MCF 10A (cell line): ENCODE measurements at regions not wholly inside any gene's neighbourhood (a gene's known extent, or its start where the extent isn't known, plus 50 kb on each side); places are given as distances from the start of the nearest gene placed in this dataset.

Experiments
- BruUV-seq: library from RNA; stranded (reverse); fragments of 400-500 nt; replicated peaks from 2 replicates; lab custom pipeline; 2021; lab: Mats Ljungman, UMichigan
- CTCF ChIA-PET: fragments of 300-600 bp; sonication (Branson Sonifier 250); formaldehyde crosslinking; extraction: SDS; loops from one replicate; lab custom pipeline; 2021; ENCODE audit warnings: antibody characterized with exemption, inconsistent platforms; lab: Yijun Ruan, JAX
- POLR2A ChIA-PET: fragments of 300-600, 350-650 bp; sonication (Branson Sonifier 250); formaldehyde crosslinking; extraction: SDS; loops from one replicate; lab custom pipeline; 2020; ENCODE audit warnings: antibody characterized with exemption, inconsistent platforms; lab: Yijun Ruan, JAX
- DNase-seq: peaks from one replicate; pipeline ENCODE4 v3.0.0-alpha.2; 2018; ENCODE audit not compliant: unreplicated experiment
- H3K27ac Mint-ChIP-seq: one replicate; pipeline ENCODE4 v1.8.0; 2022; ENCODE audit warnings: mild to moderate bottlenecking, low read depth, mixed read lengths; ENCODE audit not compliant: unreplicated experiment
- H3K27me3 Mint-ChIP-seq: one replicate; pipeline ENCODE4 v1.8.0; 2022; ENCODE audit warnings: mixed read lengths; ENCODE audit not compliant: insufficient read depth, unreplicated experiment
- H3K36me3 Mint-ChIP-seq: one replicate; pipeline ENCODE4 v1.8.0; 2022; ENCODE audit warnings: mild to moderate bottlenecking, moderate library complexity, mixed read lengths; ENCODE audit not compliant: insufficient read depth, unreplicated experiment
- H3K4me1 Mint-ChIP-seq: one replicate; pipeline ENCODE4 v1.8.0; 2022; ENCODE audit warnings: mixed read lengths; ENCODE audit not compliant: insufficient read depth, unreplicated experiment
- H3K4me3 Mint-ChIP-seq: one replicate; pipeline ENCODE4 v1.8.0; 2022; ENCODE audit warnings: mild to moderate bottlenecking, moderate library complexity, mixed read lengths; ENCODE audit not compliant: unreplicated experiment
- H3K9me3 Mint-ChIP-seq: one replicate; pipeline ENCODE4 v1.8.0; 2022; ENCODE audit warnings: mixed read lengths; ENCODE audit not compliant: unreplicated experiment
- CTCF ChIP-seq: fragments of 200-600 bp; IDR thresholded peaks from one replicate; pipeline ENCODE4 v1.8.0; 2022; ENCODE audit warnings: antibody characterized with exemption, mild to moderate bottlenecking; ENCODE audit not compliant: unreplicated experiment
- intact Hi-C: fragments of 100-400 bp; cut with micrococcal nuclease; formaldehyde crosslinking; loops from 2 replicates; pipeline ENCODE4 v1.14.1; 2022

GRCh38 chr1:30310966-30311742 lies 412.2 kb downstream of the MATN1 start:
- Mint-ChIP-seq H3K9me3 (no peaks in the 10 kb centered on the region), H3K36me3 (no peaks in the 10 kb centered on the region), H3K4me1 (no peaks in the 10 kb centered on the region), H3K27me3 (peaks cover 58% of the 10 kb centered on the region), H3K27ac (no peak overlapping the region), H3K4me3 (no peak overlapping the region)
- TF ChIP-seq CTCF: no peak
- no peak for DNase-seq
- intact Hi-C loops: no loop called here
- POLR2A ChIA-PET: no interaction called here
- CTCF ChIA-PET: interaction anchor here (0.7 to 1.4 kb wide), 3 partner anchors 69 to 262 kb away, joined by 3 read pairs; no protein-coding TSS in a partner anchor
- BruUV-seq: no TSS peak

- Mint-ChIP-seq H3K27ac (no peak overlapping the region), H3K4me3 (no peak overlapping the region), H3K36me3 (peaks cover 5% of the 10 kb centered on the region), H3K9me3 (no peaks in the 10 kb centered on the region), H3K4me1 (no peaks in the 10 kb centered on the region), H3K27me3 (peaks cover 59% of the 10 kb centered on the region)
- intact Hi-C loops: no loop called here
- no TSS peak for BruUV-seq
- CTCF ChIA-PET: no interaction called here
- POLR2A ChIA-PET: interaction anchor here (0.5 kb wide), 1 partner anchor 9 kb away, joined by 3 read pairs; no protein-coding TSS in a partner anchor
- TF ChIP-seq CTCF: no peak
- no peak for DNase-seq
Observed at GRCh38 chr1:30307182-30307581, 416.2 kb downstream of the MATN1 start.

GRCh38 chr1:30305519-30305918 lies 417.9 kb downstream of the MATN1 start:
- TF ChIP-seq CTCF: no peak
- H3K36me3 Mint-ChIP-seq: peaks cover 5% of the 10 kb centered on the region
- H3K27me3 Mint-ChIP-seq: peaks cover 71% of the 10 kb centered on the region
- POLR2A ChIA-PET: interaction anchor here (0.6 kb wide), 1 partner anchor 12 kb away, joined by 3 read pairs; no protein-coding TSS in a partner anchor
- H3K9me3 Mint-ChIP-seq: no peaks in the 10 kb centered on the region
- CTCF ChIA-PET: no interaction called here
- BruUV-seq: no TSS peak
- no peak for DNase-seq
- H3K27ac Mint-ChIP-seq: no peak overlapping the region
- H3K4me1 Mint-ChIP-seq: no peaks in the 10 kb centered on the region
- intact Hi-C loops: no loop called here
- no peak overlapping the region for H3K4me3 Mint-ChIP-seq

GRCh38 chr1:30305061-30305460 lies 418.3 kb downstream of the MATN1 start:
- DNase-seq: no peak
- no peak for TF ChIP-seq CTCF
- ChIA-PET POLR2A (interaction anchor here (0.6 kb wide), 1 partner anchor 12 kb away, joined by 3 read pairs; no protein-coding TSS in a partner anchor), CTCF (no interaction called here)
- BruUV-seq: no TSS peak
- intact Hi-C loops: no loop called here
- Mint-ChIP-seq H3K9me3 (no peaks in the 10 kb centered on the region), H3K4me1 (no peaks in the 10 kb centered on the region), H3K27me3 (peaks cover 71% of the 10 kb centered on the region), H3K36me3 (peaks cover 5% of the 10 kb centered on the region), H3K4me3 (no peak overlapping the region), H3K27ac (no peak overlapping the region)
